OCI-LY1 (cell line): ENCODE measurements at regions not wholly inside any gene's neighbourhood (a gene's known extent, or its start where the extent isn't known, plus 50 kb on each side); places are given as distances from the start of the nearest gene placed in this dataset.

ENCODE experiments used
- CTCF ChIP-seq: fragments of 200-600 bp; sonication (generic), shearing (Covaris generic); IDR thresholded peaks from 2 replicates; pipeline ENCODE4 v1.5.1; 2017; ENCODE audit warnings: mild to moderate bottlenecking, antibody characterized with exemption, low read length, moderate library complexity, mixed read lengths
- EZH2 ChIP-seq: fragments of 200-600 bp; sonication (generic), shearing (Covaris generic); IDR thresholded peaks from 2 replicates; pipeline ENCODE4 v1.8.0; 2017; ENCODE audit warnings: borderline replicate concordance, mixed run types, mild to moderate bottlenecking, antibody characterized with exemption, low read length, moderate library complexity, mixed read lengths

- TF ChIP-seq EZH2 (no peak), CTCF (no peak)
These were observed 56.2 kb upstream of the CHRDL1 start for GRCh38 chrX:110851780-110852179.
